HCT116 (cell line): ENCODE measurements at regions not wholly inside any gene's neighbourhood (a gene's known extent, or its start where the extent isn't known, plus 50 kb on each side); places are given as distances from the start of the nearest gene placed in this dataset.

ENCODE experiments used
- ATAC-seq: fragments of 200-7000 bp; cut with Tn5 transposase; 2 replicates; pipeline ENCODE4 v1.9.1; 2020; ENCODE audit warnings: mild to moderate bottlenecking, moderate library complexity
- BruUV-seq: library from RNA; stranded (reverse); fragments of 400-500 nt; replicated peaks from 2 replicates; lab custom pipeline; 2021; lab: Mats Ljungman, UMichigan
- CTCF ChIA-PET: fragments of 300-600 bp; sonication (Branson Sonifier 250); formaldehyde crosslinking; loops from one replicate; lab custom pipeline; 2021; ENCODE audit warnings: antibody characterized with exemption; lab: Charles Lee
- POLR2A ChIA-PET: fragments of 300-600, 350-600 bp; sonication (Branson Sonifier 250); formaldehyde crosslinking; loops from one replicate; lab custom pipeline; 2021; ENCODE audit warnings: antibody characterized with exemption; lab: Charles Lee
- RAD21 ChIA-PET, 2 experiments: fragments of 300-600 bp; sonication (Branson Sonifier 250); formaldehyde crosslinking; loops; one replicate each; lab custom pipeline; 2023; ENCODE audit warnings: low total read pairs in 2 of 2; ENCODE audit not compliant: uncharacterized antibody in 2 of 2, unreplicated experiment in 2 of 2, low non-redundant PET in 1 of 2; lab: Charles Lee
- DNase-seq: peaks from one replicate; pipeline ENCODE4 v3.0.0-alpha.2; 2010; ENCODE audit warnings: low read depth, low spot score
- H2AFZ ChIP-seq: fragments of 200-600 bp; shearing (Covaris generic), sonication (generic); 2 replicates; pipeline ENCODE4 v1.6.1; 2017; ENCODE audit warnings: low read depth, mixed run types, mixed read lengths, antibody characterized with exemption, low read length; ENCODE audit not compliant: poor library complexity, severe bottlenecking
- H3K27ac ChIP-seq: 2 replicates; pipeline ENCODE4 v1.5.1; 2012; ENCODE audit warnings: low read depth, low read length
- H3K27me3 ChIP-seq: fragments of 200-600 bp; sonication (generic); 2 replicates; pipeline ENCODE4 v1.6.1; 2016; ENCODE audit warnings: mixed run types, low read length, mixed read lengths; ENCODE audit not compliant: insufficient read depth
- H3K36me3 ChIP-seq, 2 experiments: fragments of 200-500 bp in 1 of 2; fragments of 200-600 bp in 1 of 2; sonication (Bioruptor generic) in 1 of 2; sonication (generic) in 1 of 2; 2 replicates each; pipeline versions ENCODE4 v1.5.1 to v1.6.1; 2014 to 2016; ENCODE audit warnings: low read length in 2 of 2, inconsistent platforms in 1 of 2, mixed read lengths in 1 of 2, mixed run types in 1 of 2; ENCODE audit not compliant: insufficient read depth in 2 of 2, control insufficient read depth in 1 of 2
- H3K4me1 ChIP-seq, 2 experiments: fragments of 200-600 bp in 1 of 2; sonication (generic) in 1 of 2; 2 replicates each; pipeline versions ENCODE4 v1.5.1 to v1.6.1; 2012 to 2017; ENCODE audit warnings: low read length in 2 of 2, inconsistent platforms in 1 of 2, mild to moderate bottlenecking in 1 of 2, mixed read lengths in 1 of 2, mixed run types in 1 of 2, moderate library complexity in 1 of 2; ENCODE audit not compliant: insufficient read depth in 2 of 2, control insufficient read depth in 1 of 2
- H3K4me2 ChIP-seq: fragments of 200-600 bp; sonication (generic); 2 replicates; pipeline ENCODE4 v1.6.1; 2017; ENCODE audit warnings: mixed run types, low read length, mixed read lengths
- H3K4me3 ChIP-seq, 2 experiments: fragments of 200-600 bp in 1 of 2; sonication (generic) in 1 of 2; replicated peaks in 1 of 2; 2 replicates each; pipeline ENCODE4 v1.5.1; 2011 to 2016; ENCODE audit warnings: low read length in 2 of 2, control low read depth in 1 of 2, low read depth in 1 of 2, mild to moderate bottlenecking in 1 of 2, mixed read lengths in 1 of 2, mixed run types in 1 of 2
- H3K79me2 ChIP-seq: fragments of 200-600 bp; sonication (generic); 2 replicates; pipeline ENCODE4 v1.6.1; 2017; ENCODE audit warnings: mild to moderate bottlenecking, mixed run types, low read length, moderate library complexity, mixed read lengths; ENCODE audit not compliant: insufficient read depth
- H3K9ac ChIP-seq: fragments of 200-600 bp; sonication (generic); 2 replicates; pipeline ENCODE4 v1.6.1; 2016; ENCODE audit warnings: low read length, mixed read lengths
- H3K9me2 ChIP-seq: fragments of 200-600 bp; sonication (generic), shearing (Covaris generic); 2 replicates; pipeline ENCODE4 v1.6.1; 2017; ENCODE audit warnings: mixed run types, mild to moderate bottlenecking, moderate library complexity; ENCODE audit not compliant: insufficient read depth
- H3K9me3 ChIP-seq, 2 experiments: fragments of 200-500 bp in 1 of 2; fragments of 200-600 bp in 1 of 2; sonication (Bioruptor generic) in 1 of 2; sonication (generic) in 1 of 2; 2 replicates each; pipeline ENCODE4 v1.6.1; 2014 to 2017; ENCODE audit warnings: low read length in 2 of 2, mixed read lengths in 2 of 2, inconsistent platforms in 1 of 2, low read depth in 1 of 2, mild to moderate bottlenecking in 1 of 2, mixed run types in 1 of 2, moderate library complexity in 1 of 2; ENCODE audit not compliant: control insufficient read depth in 1 of 2, insufficient read depth in 1 of 2
- H4K20me1 ChIP-seq: fragments of 200-600 bp; sonication (generic), shearing (Covaris generic); 2 replicates; pipeline ENCODE4 v1.6.1; 2017; ENCODE audit warnings: mixed run types, mild to moderate bottlenecking, moderate library complexity; ENCODE audit not compliant: insufficient read depth
- ATF3 ChIP-seq: IDR thresholded peaks from 2 replicates; pipeline ENCODE4 v1.6.1; 2012
- CBX3 ChIP-seq: IDR thresholded peaks from 2 replicates; pipeline ENCODE4 v1.6.1; 2012; ENCODE audit warnings: low read depth
- CEBPB ChIP-seq: IDR thresholded peaks from 2 replicates; pipeline ENCODE4 v1.6.1; 2012; ENCODE audit warnings: low read depth
- CTCF ChIP-seq, 3 experiments: fragments of 200-600 bp in 1 of 3; sonication (generic) in 1 of 3; IDR thresholded peaks in 2 of 3; conservative IDR thresholded peaks in 1 of 3; 2 replicates each; pipeline ENCODE4 v1.5.1; 2012 to 2017; ENCODE audit warnings: low read depth in 2 of 3, low read length in 2 of 3, antibody characterized with exemption in 1 of 3, borderline replicate concordance in 1 of 3, control low read depth in 1 of 3, mild to moderate bottlenecking in 1 of 3, mixed read lengths in 1 of 3, mixed run types in 1 of 3, moderate library complexity in 1 of 3; ENCODE audit not compliant: insufficient read depth in 1 of 3
- EGR1 ChIP-seq: IDR thresholded peaks from 2 replicates; pipeline ENCODE4 v1.6.1; 2012; ENCODE audit warnings: low read depth
- ELF1 ChIP-seq: IDR thresholded peaks from 2 replicates; pipeline ENCODE4 v1.6.1; 2012; ENCODE audit warnings: low read depth, borderline replicate concordance
- EZH2 ChIP-seq: fragments of 200-600 bp; sonication (generic); IDR thresholded peaks from 2 replicates; pipeline ENCODE4 v1.6.1; 2017; ENCODE audit warnings: antibody characterized with exemption, mixed run types
- EZH2phosphoT487 ChIP-seq: fragments of 200-600 bp; IDR thresholded peaks from 2 replicates; pipeline ENCODE4 v1.6.1; 2018; ENCODE audit warnings: antibody characterized with exemption, borderline replicate concordance
- FOSL1 ChIP-seq: IDR thresholded peaks from 2 replicates; pipeline ENCODE4 v1.6.1; 2012; ENCODE audit warnings: low read depth
- JUND ChIP-seq: IDR thresholded peaks from 2 replicates; pipeline ENCODE4 v1.6.1; 2012
- POLR2A ChIP-seq: IDR thresholded peaks from 2 replicates; pipeline ENCODE4 v1.7.0; 2011; ENCODE audit warnings: borderline replicate concordance; ENCODE audit not compliant: insufficient read depth, insufficient read length; ENCODE audit errors: extremely low read depth
- POLR2AphosphoS5 ChIP-seq: IDR thresholded peaks from 2 replicates; pipeline ENCODE4 v1.6.1; 2011; ENCODE audit warnings: mild to moderate bottlenecking, low read depth, low read length, moderate library complexity
- RAD21 ChIP-seq: IDR thresholded peaks from 2 replicates; pipeline ENCODE4 v1.6.1; 2012; ENCODE audit warnings: low read depth, mild to moderate bottlenecking
- REST ChIP-seq: IDR thresholded peaks from 2 replicates; pipeline ENCODE4 v1.6.1; 2012; ENCODE audit warnings: low read depth
- SIN3A ChIP-seq: IDR thresholded peaks from 2 replicates; pipeline ENCODE4 v1.6.1; 2012; ENCODE audit warnings: low read depth
- SP1 ChIP-seq: IDR thresholded peaks from 2 replicates; pipeline ENCODE4 v1.6.1; 2012; ENCODE audit warnings: low read depth
- SRF ChIP-seq: IDR thresholded peaks from 2 replicates; pipeline ENCODE4 v1.6.1; 2012; ENCODE audit warnings: low read depth
- YY1 ChIP-seq: IDR thresholded peaks from 2 replicates; pipeline ENCODE4 v1.6.1; 2011; ENCODE audit warnings: low read length, low read depth, moderate library complexity, mild to moderate bottlenecking; ENCODE audit not compliant: insufficient replicate concordance; ENCODE audit errors: extremely low read depth
- ZBTB33 ChIP-seq: IDR thresholded peaks from 2 replicates; pipeline ENCODE4 v1.6.1; 2011; ENCODE audit warnings: mild to moderate bottlenecking, low read length, moderate library complexity; ENCODE audit not compliant: insufficient replicate concordance; ENCODE audit errors: extremely low read depth
- ZNF274 ChIP-seq: fragments of 200-500 bp; sonication (Bioruptor generic); IDR thresholded peaks from 2 replicates; pipeline ENCODE4 v1.6.1; 2014; ENCODE audit warnings: mild to moderate bottlenecking, low read depth, low read length, inconsistent platforms
- intact Hi-C: fragments of 100-400 bp; cut with micrococcal nuclease; formaldehyde crosslinking; loops from 2 replicates; pipeline ENCODE4 v1.10.0; 2022

GRCh38 chr20:12219798-12220197 lies 302.1 kb downstream of the BTBD3 start:
- Histone ChIP-seq H3K36me3 (no peaks in the 10 kb centered on the region), H2AFZ (no peak overlapping the region), H3K4me2 (no peak overlapping the region), H3K27ac (no peak overlapping the region), H4K20me1 (no peaks in the 10 kb centered on the region), H3K4me1 (no peaks in the 10 kb centered on the region), H3K9ac (no peak overlapping the region), H3K4me3 (no peak overlapping the region), H3K79me2 (no peaks in the 10 kb centered on the region), H3K27me3 (no peaks in the 10 kb centered on the region), H3K9me2 (no peaks in the 10 kb centered on the region), H3K9me3 (peaks cover 7 to 39% of the 10 kb centered on the region in 2 experiments; a peak in 2 of 4 replicates)
- ATAC-seq: no peak
- DNase-seq: no peak
- intact Hi-C loops: no loop called here
- BruUV-seq: no TSS peak
- ChIA-PET POLR2A (no interaction called here), RAD21 (no interaction called here), CTCF (no interaction called here)
- TF ChIP-seq CBX3 (no peak), ELF1 (no peak), EZH2 (no peak), RAD21 (no peak), REST (no peak), POLR2A (no peak), EZH2phosphoT487 (no peak), ZNF274 (no peak), SP1 (no peak), SIN3A (no peak), POLR2AphosphoS5 (no peak), CEBPB (no peak), SRF (no peak), YY1 (no peak), JUND (no peak), FOSL1 (no peak), EGR1 (no peak), ATF3 (no peak), ZBTB33 (no peak), CTCF (IDR thresholded peaks at IDR 0.05 in 2 of 3, conservative IDR thresholded peaks at IDR 0.05 in 1 of 3; ENCODE audit: borderline replicate concordance in 1 of 3, insufficient read depth in 1 of 3, low read depth in 2 of 3, low read length in 2 of 3) (no peak)
